Kidney epithelial cell (primary cell): ENCODE measurements at regions not wholly inside any gene's neighbourhood (a gene's known extent, or its start where the extent isn't known, plus 50 kb on each side); places are given as distances from the start of the nearest gene placed in this dataset.

Source experiments
- DNase-seq: peaks from one replicate; pipeline ENCODE4 v3.0.0-alpha.2; 2010; ENCODE audit warnings: low read depth
- H3K27me3 ChIP-seq: 2 replicates; pipeline ENCODE4 v1.6.0; 2011; ENCODE audit warnings: low read length; ENCODE audit not compliant: control insufficient read depth, insufficient read depth
- H3K36me3 ChIP-seq: 2 replicates; pipeline ENCODE4 v1.5.1; 2011; ENCODE audit warnings: low read length; ENCODE audit not compliant: control insufficient read depth, insufficient read depth
- H3K4me3 ChIP-seq: 2 replicates; pipeline ENCODE4 v1.5.1; 2011; ENCODE audit warnings: low read depth, mild to moderate bottlenecking, control low read depth, low read length
- CTCF ChIP-seq: IDR thresholded peaks from 2 replicates; pipeline ENCODE4 v1.5.1; 2011; ENCODE audit warnings: mild to moderate bottlenecking, moderate library complexity, low read length, control low read depth, inconsistent platforms; ENCODE audit not compliant: insufficient read depth, poor library complexity, severe bottlenecking

GRCh38 chr9:91073049-91073810, 271.6 kb downstream of the SYK start:
- no peak for TF ChIP-seq CTCF
- H3K27me3 ChIP-seq, result no peaks in the 10 kb centered on the region
- DNase-seq, result no peak
- H3K4me3 ChIP-seq, result no peak overlapping the region
- no peaks in the 10 kb centered on the region for H3K36me3 ChIP-seq

GRCh38 chr9:91073811-91074771, 272.5 kb downstream of the SYK start:
- no peak overlapping the region for H3K4me3 ChIP-seq
- no peak for DNase-seq
- H3K36me3 ChIP-seq, result no peaks in the 10 kb centered on the region
- TF ChIP-seq CTCF, result no peak
- no peaks in the 10 kb centered on the region for H3K27me3 ChIP-seq

- DNase-seq, result no peak
- no peaks in the 10 kb centered on the region for H3K36me3 ChIP-seq
- no peak overlapping the region for H3K4me3 ChIP-seq
- no peak for TF ChIP-seq CTCF
- no peaks in the 10 kb centered on the region for H3K27me3 ChIP-seq
Measured at GRCh38 chr9:91074866-91075265, 273.2 kb downstream of the SYK start.

- TF ChIP-seq CTCF, result no peak
- H3K27me3 ChIP-seq, result no peaks in the 10 kb centered on the region
- no peak for DNase-seq
- no peak overlapping the region for H3K4me3 ChIP-seq
- H3K36me3 ChIP-seq, result no peaks in the 10 kb centered on the region
Measured at GRCh38 chr9:91075279-91075678, 273.7 kb downstream of the SYK start.

GRCh38 chr9:91077624-91078368, 276.2 kb downstream of the SYK start:
- no peak for TF ChIP-seq CTCF

More at GRCh38 chr9:91077624-91078368, 276.2 kb downstream of the SYK start:
- Histone ChIP-seq H3K36me3 (no peaks in the 10 kb centered on the region), H3K27me3 (no peaks in the 10 kb centered on the region), H3K4me3 (no peak overlapping the region)
- DNase-seq, result no peak
